ENCODE measurements at regions not wholly inside any gene's neighbourhood (a gene's known extent, or its start where the extent isn't known, plus 50 kb on each side); places are given as distances from the start of the nearest gene placed in this dataset.

GRCh38 chr6:21751608-21752007 is 158.1 kb downstream of the SOX4 start:
- TF ChIP-seq, protein P1, sequence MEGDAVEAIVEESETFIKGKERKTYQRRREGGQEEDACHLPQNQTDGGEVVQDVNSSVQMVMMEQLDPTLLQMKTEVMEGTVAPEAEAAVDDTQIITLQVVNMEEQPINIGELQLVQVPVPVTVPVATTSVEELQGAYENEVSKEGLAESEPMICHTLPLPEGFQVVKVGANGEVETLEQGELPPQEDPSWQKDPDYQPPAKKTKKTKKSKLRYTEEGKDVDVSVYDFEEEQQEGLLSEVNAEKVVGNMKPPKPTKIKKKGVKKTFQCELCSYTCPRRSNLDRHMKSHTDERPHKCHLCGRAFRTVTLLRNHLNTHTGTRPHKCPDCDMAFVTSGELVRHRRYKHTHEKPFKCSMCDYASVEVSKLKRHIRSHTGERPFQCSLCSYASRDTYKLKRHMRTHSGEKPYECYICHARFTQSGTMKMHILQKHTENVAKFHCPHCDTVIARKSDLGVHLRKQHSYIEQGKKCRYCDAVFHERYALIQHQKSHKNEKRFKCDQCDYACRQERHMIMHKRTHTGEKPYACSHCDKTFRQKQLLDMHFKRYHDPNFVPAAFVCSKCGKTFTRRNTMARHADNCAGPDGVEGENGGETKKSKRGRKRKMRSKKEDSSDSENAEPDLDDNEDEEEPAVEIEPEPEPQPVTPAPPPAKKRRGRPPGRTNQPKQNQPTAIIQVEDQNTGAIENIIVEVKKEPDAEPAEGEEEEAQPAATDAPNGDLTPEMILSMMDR (optimal IDR thresholded peaks at IDR 0.05 in 1 of 3, IDR thresholded peaks at IDR 0.05 in 1 of 3, conservative IDR thresholded peaks at IDR 0.05 in 1 of 3; ENCODE audit: extremely low read depth in 1 of 3, insufficient read depth in 2 of 3, low read length in 3 of 3), result no peak
- TF ChIP-seq EZH2 (IDR thresholded peaks at IDR 0.05; ENCODE audit: low read length), result no peak

Data from keratinocyte (primary cell).